Cardiac septum (tissue), 1 donor: ENCODE measurements at regions not wholly inside any gene's neighbourhood (a gene's known extent, or its start where the extent isn't known, plus 50 kb on each side); places are given as distances from the start of the nearest gene placed in this dataset.

Source experiments
- DNase-seq: peaks from one replicate; pipeline ENCODE4 v3.0.0-alpha.2; 2020; ENCODE audit warnings: low spot score
- intact Hi-C: fragments of 100-400 bp; cut with DNase I; formaldehyde crosslinking; loops from one replicate; pipeline ENCODE4 v1.14.0; 2022
- donor health status: DM: no; HTN: no; CAD: no.

- intact Hi-C loops: no loop called here
Observed at GRCh38 chr16:86034421-86034919, 135.5 kb downstream of the IRF8 start.

GRCh38 chr16:86035906-86036305 lies 136.9 kb downstream of the IRF8 start:
- no peak for DNase-seq
- intact Hi-C loops: no loop called here

More at GRCh38 chr16:86034421-86034919, 135.5 kb downstream of the IRF8 start:
- no peak for DNase-seq

GRCh38 chr16:86037999-86038925 lies 139.3 kb downstream of the IRF8 start:
- intact Hi-C loops: no loop called here

GRCh38 chr16:86038926-86039310 lies 140.0 kb downstream of the IRF8 start:
- intact Hi-C loops: no loop called here
- peak; percentile 61 for DNase-seq

More at GRCh38 chr16:86037999-86038925, 139.3 kb downstream of the IRF8 start:
- DNase-seq: peak; percentile 70

GRCh38 chr16:86039606-86040005 lies 140.6 kb downstream of the IRF8 start:
- DNase-seq: no peak
- intact Hi-C loops: no loop called here

GRCh38 chr16:86040496-86040895 lies 141.5 kb downstream of the IRF8 start:
- no peak for DNase-seq
- intact Hi-C loops: no loop called here

- no peak for DNase-seq
- intact Hi-C loops: no loop called here
Observed at GRCh38 chr16:86041215-86041614, 142.3 kb downstream of the IRF8 start.

- DNase-seq: no peak
- intact Hi-C loops: no loop called here
Observed at GRCh38 chr16:86041807-86042206, 142.8 kb downstream of the IRF8 start.

GRCh38 chr16:86042393-86042792 lies 143.4 kb downstream of the IRF8 start:
- intact Hi-C loops: no loop called here
- DNase-seq: no peak

GRCh38 chr16:86042996-86043725 lies 144.2 kb downstream of the IRF8 start:
- intact Hi-C loops: no loop called here
- DNase-seq: no peak

GRCh38 chr16:86044241-86044671 lies 145.3 kb downstream of the IRF8 start:
- intact Hi-C loops: no loop called here
- DNase-seq: peak; percentile 66

GRCh38 chr16:86044881-86045590 lies 146.1 kb downstream of the IRF8 start:
- intact Hi-C loops: no loop called here
- DNase-seq: peak; percentile 56

GRCh38 chr16:86045591-86045971 lies 146.6 kb downstream of the IRF8 start:
- intact Hi-C loops: no loop called here
- peak; percentile 3 for DNase-seq

- DNase-seq: peak; percentile 62
- intact Hi-C loops: no loop called here
Observed at GRCh38 chr16:86046026-86046425, 147.1 kb downstream of the IRF8 start.

- intact Hi-C loops: no loop called here
- DNase-seq: no peak
Observed at GRCh38 chr16:86046667-86047270, 147.8 kb downstream of the IRF8 start.

GRCh38 chr16:86048221-86048620 lies 149.3 kb downstream of the IRF8 start:
- intact Hi-C loops: no loop called here
- no peak for DNase-seq

GRCh38 chr16:86048882-86049585 lies 150.1 kb downstream of the IRF8 start:
- no peak for DNase-seq
- intact Hi-C loops: no loop called here

- intact Hi-C loops: no loop called here
Observed at GRCh38 chr16:86049641-86050040, 150.7 kb downstream of the IRF8 start.

GRCh38 chr16:86050111-86050510 lies 151.1 kb downstream of the IRF8 start:
- DNase-seq: no peak
- intact Hi-C loops: no loop called here

More at GRCh38 chr16:86049641-86050040, 150.7 kb downstream of the IRF8 start:
- no peak for DNase-seq
